HepG2 (cell line): ENCODE measurements at regions not wholly inside any gene's neighbourhood (a gene's known extent, or its start where the extent isn't known, plus 50 kb on each side); places are given as distances from the start of the nearest gene placed in this dataset.

Source experiments
- ARNT ChIP-seq: fragments of 450-650 bp; IDR thresholded peaks from 2 replicates; pipeline ENCODE4 v1.6.1; 2017
- CREM ChIP-seq, 2 experiments: sonication (generic) in 1 of 2; formaldehyde crosslinking in 1 of 2; IDR thresholded peaks; 2 replicates each; pipeline versions ENCODE4 v1.4.0 to v1.6.1; 2016 to 2020; ENCODE audit warnings: antibody characterized with exemption in 1 of 2, mild to moderate bottlenecking in 1 of 2, missing genetic modification reagents in 1 of 2
- CTCF ChIP-seq: sonication (generic); formaldehyde crosslinking; IDR thresholded peaks from 2 replicates; pipeline ENCODE4 v1.5.0; 2020; ENCODE audit warnings: mild to moderate bottlenecking, missing genetic modification reagents, moderate library complexity
- FLYWCH1 ChIP-seq: sonication (generic); formaldehyde crosslinking; IDR thresholded peaks from 2 replicates; pipeline ENCODE4 v1.8.1; 2023; ENCODE audit warnings: mild to moderate bottlenecking, missing genetic modification reagents
- GZF1 ChIP-seq: sonication (generic); formaldehyde crosslinking; IDR thresholded peaks from 2 replicates; pipeline ENCODE4 v1.5.1; 2020; ENCODE audit warnings: mild to moderate bottlenecking, missing genetic modification reagents
- RERE ChIP-seq: IDR thresholded peaks from 2 replicates; pipeline ENCODE4 v1.6.1; 2016; ENCODE audit warnings: low read depth, missing genetic modification reagents, missing compliant biosample characterization
- SUZ12 ChIP-seq: fragments of 150-350 bp; IDR thresholded peaks from 2 replicates; pipeline ENCODE4 v1.6.1; 2014; ENCODE audit warnings: low read depth, low read length
- ZNF350 ChIP-seq: sonication (generic); formaldehyde crosslinking; IDR thresholded peaks from 2 replicates; pipeline ENCODE4 v1.4.0; 2020; ENCODE audit warnings: mild to moderate bottlenecking, low read depth, missing genetic modification reagents, borderline replicate concordance

DNA sequence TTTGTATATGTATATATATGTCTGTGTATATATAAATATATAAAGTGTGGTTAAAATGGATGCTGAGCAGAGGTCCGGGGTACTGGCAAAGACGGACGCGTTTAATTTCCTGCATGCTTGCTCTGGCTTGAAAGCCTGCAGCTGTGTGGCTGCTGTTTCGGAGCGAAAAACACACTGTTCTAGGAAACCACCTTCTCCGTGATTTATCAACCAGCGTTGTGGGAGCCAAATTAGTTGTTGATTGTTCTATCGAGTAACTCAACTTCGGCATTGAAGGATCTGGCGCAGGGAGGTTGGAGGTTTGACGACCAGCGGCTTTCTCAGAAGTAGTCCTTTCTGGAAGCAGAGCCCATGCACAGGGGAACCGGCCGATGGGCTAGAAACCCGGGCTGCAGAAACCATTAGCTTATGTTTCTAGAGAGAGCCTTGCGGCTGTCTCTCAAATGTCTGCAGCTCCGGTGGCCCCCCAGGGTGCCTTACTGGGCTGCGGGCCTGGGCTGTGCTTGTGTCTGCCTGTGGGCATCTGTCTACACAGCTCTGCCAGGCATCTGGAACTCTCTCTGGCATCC is 81.8 kb downstream of the EDN3 start:
- TF ChIP-seq SUZ12 (no peak), CTCF (CRISPR knock-in tag) (no peak), RERE (CRISPR knock-in tag) (no peak), FLYWCH1 (no peak), ARNT (no peak), ZNF350 (no peak), GZF1 (CRISPR knock-in tag) (no peak), CREM (IDR thresholded peaks at IDR 0.05) (no peak), CREM (CRISPR knock-in tag; IDR thresholded peaks at IDR 0.05) (no peak)
